ENCODE measurements at regions not wholly inside any gene's neighbourhood (a gene's known extent, or its start where the extent isn't known, plus 50 kb on each side); places are given as distances from the start of the nearest gene placed in this dataset.

DNA sequence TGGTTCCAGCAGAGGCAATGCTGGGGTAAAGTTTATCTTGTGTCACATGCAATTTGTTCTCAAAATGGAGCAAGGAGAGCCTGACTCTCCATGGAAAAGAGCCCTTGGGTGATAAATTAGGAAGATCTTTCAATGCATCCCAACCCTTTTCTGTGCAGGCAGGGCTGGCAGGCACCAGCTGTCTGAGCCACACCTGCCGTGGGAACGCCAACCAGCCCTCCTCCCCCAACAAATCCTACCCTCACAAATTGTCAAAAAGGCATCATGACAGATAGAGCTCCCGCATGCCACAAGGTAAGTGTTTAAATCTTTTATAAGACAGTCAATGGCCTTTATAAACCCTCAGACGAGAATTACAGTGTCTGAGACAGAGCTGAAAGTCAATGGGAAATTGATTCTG is 418.5 kb upstream of the CDH5 start:
- TF ChIP-seq RFX5 (IDR thresholded peaks at IDR 0.05; ENCODE audit: borderline replicate concordance, low read depth, low read length) (no peak), EP300 (IDR thresholded peaks at IDR 0.05; ENCODE audit: borderline replicate concordance in 1 of 2, low read depth in 2 of 2, low read length in 2 of 2) (no peak), EGR1 (IDR thresholded peaks at IDR 0.05; ENCODE audit: borderline replicate concordance, low read depth, low read length) (no peak), TEAD4 (IDR thresholded peaks at IDR 0.05; ENCODE audit: low read depth, low read length) (no peak), CHD1 (IDR thresholded peaks at IDR 0.05; ENCODE audit: low read depth, low read length) (no peak), CREB1 (IDR thresholded peaks at IDR 0.05) (no peak), CHD2 (IDR thresholded peaks at IDR 0.05; ENCODE audit: low read length) (no peak), POLR2A (IDR thresholded peaks at IDR 0.05; ENCODE audit: control extremely low read depth in 1 of 2, low read depth in 2 of 2, low read length in 2 of 2) (no peak), CBX5 (IDR thresholded peaks at IDR 0.05; ENCODE audit: low read depth, low read length) (no peak), SP2 (IDR thresholded peaks at IDR 0.05; ENCODE audit: low read length) (no peak), PHF8 (conservative IDR thresholded peaks at IDR 0.05; ENCODE audit: low read depth, low read length) (no peak)
- TF ChIP-seq, protein P1, sequence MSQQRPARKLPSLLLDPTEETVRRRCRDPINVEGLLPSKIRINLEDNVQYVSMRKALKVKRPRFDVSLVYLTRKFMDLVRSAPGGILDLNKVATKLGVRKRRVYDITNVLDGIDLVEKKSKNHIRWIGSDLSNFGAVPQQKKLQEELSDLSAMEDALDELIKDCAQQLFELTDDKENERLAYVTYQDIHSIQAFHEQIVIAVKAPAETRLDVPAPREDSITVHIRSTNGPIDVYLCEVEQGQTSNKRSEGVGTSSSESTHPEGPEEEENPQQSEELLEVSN (IDR thresholded peaks at IDR 0.05) = no peak
- TF ChIP-seq, protein P2, sequence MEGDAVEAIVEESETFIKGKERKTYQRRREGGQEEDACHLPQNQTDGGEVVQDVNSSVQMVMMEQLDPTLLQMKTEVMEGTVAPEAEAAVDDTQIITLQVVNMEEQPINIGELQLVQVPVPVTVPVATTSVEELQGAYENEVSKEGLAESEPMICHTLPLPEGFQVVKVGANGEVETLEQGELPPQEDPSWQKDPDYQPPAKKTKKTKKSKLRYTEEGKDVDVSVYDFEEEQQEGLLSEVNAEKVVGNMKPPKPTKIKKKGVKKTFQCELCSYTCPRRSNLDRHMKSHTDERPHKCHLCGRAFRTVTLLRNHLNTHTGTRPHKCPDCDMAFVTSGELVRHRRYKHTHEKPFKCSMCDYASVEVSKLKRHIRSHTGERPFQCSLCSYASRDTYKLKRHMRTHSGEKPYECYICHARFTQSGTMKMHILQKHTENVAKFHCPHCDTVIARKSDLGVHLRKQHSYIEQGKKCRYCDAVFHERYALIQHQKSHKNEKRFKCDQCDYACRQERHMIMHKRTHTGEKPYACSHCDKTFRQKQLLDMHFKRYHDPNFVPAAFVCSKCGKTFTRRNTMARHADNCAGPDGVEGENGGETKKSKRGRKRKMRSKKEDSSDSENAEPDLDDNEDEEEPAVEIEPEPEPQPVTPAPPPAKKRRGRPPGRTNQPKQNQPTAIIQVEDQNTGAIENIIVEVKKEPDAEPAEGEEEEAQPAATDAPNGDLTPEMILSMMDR (IDR thresholded peaks at IDR 0.05; ENCODE audit: control extremely low read depth in 1 of 3, insufficient read depth in 1 of 3, low read depth in 1 of 3, low read length in 3 of 3) = no peak

Measured in H1 (cell line).